GM12892 (cell line): ENCODE measurements at regions not wholly inside any gene's neighbourhood (a gene's known extent, or its start where the extent isn't known, plus 50 kb on each side); places are given as distances from the start of the nearest gene placed in this dataset.

Experiments
- POLR2A ChIP-seq: IDR thresholded peaks from 2 replicates; pipeline ENCODE4 v1.6.1; 2011; ENCODE audit warnings: low read depth, low read length, control low read depth
- TAF1 ChIP-seq: IDR thresholded peaks from 2 replicates; pipeline ENCODE4 v1.6.1; 2011; ENCODE audit warnings: low read depth, mild to moderate bottlenecking, control low read depth, low read length, borderline replicate concordance

DNA sequence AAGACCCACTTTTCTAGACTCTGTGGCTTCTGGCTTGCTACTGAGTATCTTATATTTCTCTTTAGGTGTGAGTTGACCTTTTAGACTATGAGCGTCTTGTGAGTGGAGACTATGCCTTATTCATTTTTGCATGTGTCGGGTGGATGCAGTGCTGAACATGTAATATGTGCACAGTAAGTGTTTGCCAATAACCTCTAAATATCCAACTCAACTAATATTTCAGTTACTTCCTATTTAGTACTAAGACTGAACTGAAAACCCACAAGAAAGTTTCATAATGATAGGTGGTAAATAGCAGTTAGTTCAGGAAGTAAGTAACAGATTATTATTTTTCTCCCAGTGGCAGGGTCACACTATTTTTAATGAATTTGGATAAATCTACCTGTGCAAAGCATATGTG lies 269.3 kb downstream of the KCNRG start:
- no peak for TF ChIP-seq POLR2A
- no peak for TF ChIP-seq TAF1
